KOPT-K1 (cell line): ENCODE measurements at regions not wholly inside any gene's neighbourhood (a gene's known extent, or its start where the extent isn't known, plus 50 kb on each side); places are given as distances from the start of the nearest gene placed in this dataset.

Experiments used
- H3K27ac ChIP-seq: fragments of 200-600 bp; sonication (generic); 2 replicates; pipeline ENCODE4 v1.5.1; 2016; ENCODE audit warnings: antibody characterized with exemption, mild to moderate bottlenecking, low read depth, low read length; ENCODE audit not compliant: poor library complexity, severe bottlenecking
- H3K36me3 ChIP-seq: fragments of 200-600 bp; sonication (generic); 2 replicates; pipeline ENCODE4 v1.5.1; 2017; ENCODE audit warnings: antibody characterized with exemption, mild to moderate bottlenecking, low read length, moderate library complexity; ENCODE audit not compliant: insufficient read depth
- H3K9me3 ChIP-seq: fragments of 200-600 bp; sonication (generic); 2 replicates; pipeline ENCODE4 v1.5.1; 2017; ENCODE audit warnings: antibody characterized with exemption, low read length, mild to moderate bottlenecking; ENCODE audit not compliant: insufficient read depth, poor library complexity, severe bottlenecking

DNA sequence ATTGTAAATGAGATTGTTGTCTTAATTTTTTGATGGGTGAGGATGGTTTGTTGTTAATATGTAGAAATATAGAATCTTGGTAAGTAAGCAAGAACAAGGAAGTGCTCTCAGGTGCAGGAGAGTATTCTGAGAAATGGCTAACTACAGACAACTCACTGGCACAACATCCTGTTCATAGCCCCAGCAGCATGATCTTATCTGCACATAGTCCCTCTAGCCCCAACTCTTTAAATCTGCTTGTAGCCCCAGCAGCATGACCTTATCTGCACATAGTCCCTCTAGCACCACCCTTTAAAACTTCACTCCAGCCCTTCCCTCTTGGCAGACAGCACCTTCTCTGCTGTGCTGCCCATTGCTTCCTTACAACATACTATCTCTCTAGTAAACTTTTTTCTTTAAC lies 1957.1 kb upstream of the ADGRL3 start:
- Histone ChIP-seq H3K9me3 (no peaks in the 10 kb centered on the region), H3K27ac (no peak overlapping the region), H3K36me3 (no peaks in the 10 kb centered on the region)

DNA sequence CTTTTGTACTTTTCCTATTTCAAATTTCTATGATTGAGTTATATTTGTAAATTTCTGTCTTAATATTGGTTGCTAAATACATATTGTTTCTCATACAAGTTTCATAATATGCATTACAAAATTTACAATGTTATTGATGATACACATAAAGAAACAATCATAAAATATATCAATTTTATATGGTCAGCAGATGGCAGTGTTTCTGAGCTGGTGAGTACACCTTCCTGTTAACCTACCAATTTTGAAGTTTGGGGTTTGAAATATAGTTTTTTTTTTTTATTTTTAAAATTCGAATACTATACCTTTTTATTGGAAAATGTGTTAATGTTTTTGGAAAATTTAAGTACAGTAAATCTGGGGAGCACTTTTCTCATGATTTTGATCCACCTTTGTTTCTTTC lies 1953.1 kb upstream of the ADGRL3 start:
- Histone ChIP-seq H3K36me3 (no peaks in the 10 kb centered on the region), H3K9me3 (no peaks in the 10 kb centered on the region), H3K27ac (no peak overlapping the region)

DNA sequence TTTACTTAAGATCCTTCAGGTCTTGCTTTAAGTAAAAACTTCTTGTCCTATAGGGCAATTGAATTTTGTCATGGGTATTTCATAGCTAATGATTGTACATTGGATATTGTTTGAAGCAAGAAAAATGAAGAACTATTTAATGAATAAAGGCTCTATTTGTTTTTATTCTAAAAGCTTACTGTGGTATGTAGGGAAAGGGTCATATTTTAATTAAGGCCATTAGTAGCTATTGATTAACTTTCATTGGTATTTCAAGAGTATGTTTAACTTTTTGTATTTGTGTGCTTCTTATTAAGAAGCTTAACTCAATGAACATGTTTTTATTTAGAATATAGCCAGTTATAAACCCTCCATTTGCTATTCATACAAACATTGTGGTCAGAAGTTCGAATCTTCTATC lies 1951.8 kb upstream of the ADGRL3 start:
- Histone ChIP-seq H3K27ac (no peak overlapping the region), H3K9me3 (no peaks in the 10 kb centered on the region), H3K36me3 (no peaks in the 10 kb centered on the region)

DNA sequence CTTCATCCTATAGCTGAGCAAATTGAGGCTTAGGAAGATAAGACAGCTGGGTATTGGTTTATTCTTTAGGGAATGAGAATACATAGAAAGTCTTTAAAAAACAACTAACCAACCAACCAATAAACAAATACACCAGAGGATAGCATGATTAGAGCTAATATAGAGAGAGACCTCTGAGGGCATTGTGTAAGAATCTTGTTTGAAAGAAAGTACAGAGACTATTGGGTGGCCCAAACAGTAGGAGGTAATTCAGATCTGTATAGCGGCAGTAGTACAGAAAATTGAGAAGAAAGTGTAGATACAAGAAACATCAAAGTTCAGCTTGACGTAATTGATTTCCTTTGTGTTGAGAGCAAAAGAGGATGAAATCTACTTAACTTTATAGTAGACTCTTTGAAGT lies 1951.0 kb upstream of the ADGRL3 start:
- no peaks in the 10 kb centered on the region for H3K9me3 ChIP-seq
- H3K36me3 ChIP-seq = no peaks in the 10 kb centered on the region
- H3K27ac ChIP-seq = no peak overlapping the region

DNA sequence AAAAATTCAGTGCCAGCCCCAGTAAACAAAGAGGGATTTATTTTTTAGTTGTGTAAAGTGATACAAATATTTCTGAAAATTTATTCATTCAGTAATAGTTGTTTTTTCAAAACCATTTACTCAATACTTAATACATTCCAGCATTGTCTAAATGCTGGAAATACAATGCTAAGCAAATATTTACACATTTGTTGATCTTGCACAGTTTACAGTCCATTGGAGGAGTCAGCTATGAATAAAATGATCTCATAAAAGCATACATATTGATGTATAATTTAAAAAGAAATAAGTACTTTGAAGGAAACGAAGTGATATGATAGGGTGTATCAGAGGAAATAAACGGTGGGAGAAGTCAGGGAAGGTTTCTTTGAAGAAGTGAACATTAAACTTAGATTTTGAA lies 1942.1 kb upstream of the ADGRL3 start:
- Histone ChIP-seq H3K9me3 (no peaks in the 10 kb centered on the region), H3K36me3 (no peaks in the 10 kb centered on the region), H3K27ac (no peak overlapping the region)

DNA sequence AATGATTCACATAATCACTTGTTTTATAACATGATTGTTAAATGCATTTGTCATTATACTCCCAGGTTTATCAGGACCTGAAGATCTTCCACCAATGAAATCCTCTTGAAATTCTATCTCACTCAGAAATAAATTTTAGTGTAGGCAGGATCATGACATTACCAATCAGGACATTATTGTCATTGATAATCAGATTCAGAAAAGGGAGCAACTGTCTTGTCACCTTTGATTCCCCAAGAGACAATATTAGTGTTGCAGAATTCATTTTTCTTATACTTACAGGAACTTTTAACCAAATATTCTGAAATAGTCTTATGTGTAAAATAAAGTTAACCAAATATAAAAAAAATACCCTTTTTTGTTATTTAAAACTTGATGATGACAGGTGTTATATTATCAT lies 1892.5 kb upstream of the ADGRL3 start:
- no peaks in the 10 kb centered on the region for H3K9me3 ChIP-seq
- H3K27ac ChIP-seq = no peak overlapping the region
- no peaks in the 10 kb centered on the region for H3K36me3 ChIP-seq

DNA sequence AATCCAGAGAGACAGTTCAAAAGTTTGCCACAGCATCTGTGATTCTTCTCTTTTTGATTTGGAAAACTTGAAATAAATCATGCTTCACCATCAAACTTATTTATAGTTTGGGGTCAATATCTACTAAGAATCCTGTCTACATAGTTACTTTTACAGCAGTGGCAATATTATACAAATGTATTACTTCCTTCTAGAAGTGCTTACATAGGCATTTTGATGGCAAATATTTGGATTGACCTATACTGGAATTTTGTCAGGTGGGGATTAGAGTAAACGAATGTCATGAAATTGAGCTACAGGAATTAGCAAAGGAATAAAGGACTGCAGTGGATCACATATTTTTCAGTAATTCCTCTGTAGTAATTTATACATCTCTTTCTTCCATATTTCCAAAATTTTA lies 1885.5 kb upstream of the ADGRL3 start:
- no peaks in the 10 kb centered on the region for H3K9me3 ChIP-seq
- H3K36me3 ChIP-seq = no peaks in the 10 kb centered on the region
- H3K27ac ChIP-seq = no peak overlapping the region

DNA sequence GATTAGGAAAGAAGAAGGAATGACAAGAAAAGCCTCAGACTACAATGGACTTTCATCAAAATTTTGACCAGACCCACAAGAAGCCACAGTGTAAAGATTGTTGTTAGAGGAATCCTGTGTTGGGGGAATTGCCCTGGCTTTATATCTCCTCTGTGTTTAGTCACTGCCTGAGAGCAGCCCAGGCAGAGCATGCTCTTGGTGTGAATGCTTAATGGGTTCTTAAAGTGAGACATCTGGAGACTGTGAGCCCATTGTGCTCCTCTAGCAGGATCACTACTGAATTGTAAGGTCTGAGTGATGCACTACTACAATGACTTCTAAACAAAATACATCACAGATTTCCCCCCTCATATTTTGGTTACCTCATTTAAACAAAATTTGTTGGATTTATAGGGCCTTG lies 1860.5 kb upstream of the ADGRL3 start:
- H3K9me3 ChIP-seq = no peaks in the 10 kb centered on the region
- H3K36me3 ChIP-seq = no peaks in the 10 kb centered on the region
- H3K27ac ChIP-seq = no peak overlapping the region

DNA sequence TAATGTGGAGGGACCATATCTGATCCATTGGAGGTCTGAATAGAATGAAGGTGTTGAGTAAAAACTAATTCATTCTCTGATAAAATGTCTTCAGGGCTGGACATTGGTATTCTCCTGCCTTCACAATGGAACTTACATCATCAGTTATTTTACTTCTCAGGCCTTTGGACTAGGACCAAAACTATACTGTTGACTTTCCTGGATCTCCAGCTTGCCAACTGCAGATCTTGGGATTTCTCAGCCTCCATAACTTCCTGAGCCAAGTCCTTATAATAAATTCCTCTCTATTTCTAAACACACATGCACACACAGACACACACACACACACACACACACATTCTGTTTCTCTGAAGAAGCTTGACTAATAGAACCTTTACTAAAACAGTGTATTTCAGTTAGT lies 1858.6 kb upstream of the ADGRL3 start:
- Histone ChIP-seq H3K9me3 (no peaks in the 10 kb centered on the region), H3K27ac (no peak overlapping the region), H3K36me3 (no peaks in the 10 kb centered on the region)

DNA sequence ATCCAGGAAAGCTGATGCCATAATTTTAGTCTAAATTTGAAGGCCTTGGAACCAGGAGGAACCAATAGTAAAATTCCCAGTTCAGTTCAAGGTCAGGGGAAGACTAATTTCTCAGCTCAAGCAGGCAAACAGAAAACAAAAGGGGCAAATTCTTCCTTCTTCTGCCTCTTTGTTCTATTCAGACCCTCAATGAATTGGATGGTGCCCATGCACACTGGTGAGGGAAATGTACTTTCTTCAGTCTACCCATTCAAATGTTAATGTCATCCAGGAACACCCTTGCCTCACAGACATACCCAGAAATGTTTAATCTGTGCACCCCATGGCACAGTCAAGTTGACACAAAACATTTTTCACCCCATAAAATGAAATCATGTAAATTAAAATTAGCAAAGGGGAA lies 1851.2 kb upstream of the ADGRL3 start:
- Histone ChIP-seq H3K27ac (no peak overlapping the region), H3K9me3 (no peaks in the 10 kb centered on the region), H3K36me3 (no peaks in the 10 kb centered on the region)

DNA sequence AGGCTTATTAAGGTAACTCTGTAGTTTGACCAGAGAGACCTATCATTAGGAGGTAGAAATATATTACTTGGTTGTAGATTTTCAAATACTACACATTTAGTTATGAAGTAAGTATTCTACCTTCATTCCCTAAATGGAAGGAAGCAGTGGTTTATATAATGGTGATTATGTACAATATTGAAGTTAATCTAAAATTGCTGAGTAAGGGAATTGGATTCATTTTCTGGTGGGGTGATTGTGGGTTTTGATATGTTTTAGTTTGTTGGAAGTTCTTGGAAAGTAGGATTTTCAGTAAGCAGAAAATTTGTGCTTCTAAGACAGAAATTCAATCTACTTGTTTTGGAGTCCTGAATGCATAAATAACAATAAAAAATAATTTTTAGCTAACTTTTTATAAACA lies 1830.9 kb upstream of the ADGRL3 start:
- H3K9me3 ChIP-seq = no peaks in the 10 kb centered on the region
- H3K27ac ChIP-seq = no peak overlapping the region
- H3K36me3 ChIP-seq = no peaks in the 10 kb centered on the region

DNA sequence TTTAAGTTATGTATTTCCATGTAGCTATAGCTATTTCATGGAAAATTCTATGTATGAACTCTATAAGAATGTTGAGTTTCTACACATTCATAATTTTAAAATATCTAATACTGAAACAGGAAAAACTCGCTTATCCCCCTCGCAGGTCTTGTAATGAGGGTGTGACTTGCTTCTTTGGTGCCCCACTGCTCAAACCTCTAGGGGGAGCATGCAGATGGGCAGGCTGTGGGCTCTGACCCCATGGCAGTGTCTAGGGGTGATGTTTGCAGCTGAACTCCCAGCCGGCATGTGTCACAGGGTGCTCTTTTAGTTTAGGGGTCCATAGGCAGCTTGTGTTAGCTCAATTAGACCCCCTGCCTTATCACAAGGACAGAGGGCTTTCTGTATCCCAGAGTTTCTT lies 1825.7 kb upstream of the ADGRL3 start:
- H3K27ac ChIP-seq = no peak overlapping the region

DNA sequence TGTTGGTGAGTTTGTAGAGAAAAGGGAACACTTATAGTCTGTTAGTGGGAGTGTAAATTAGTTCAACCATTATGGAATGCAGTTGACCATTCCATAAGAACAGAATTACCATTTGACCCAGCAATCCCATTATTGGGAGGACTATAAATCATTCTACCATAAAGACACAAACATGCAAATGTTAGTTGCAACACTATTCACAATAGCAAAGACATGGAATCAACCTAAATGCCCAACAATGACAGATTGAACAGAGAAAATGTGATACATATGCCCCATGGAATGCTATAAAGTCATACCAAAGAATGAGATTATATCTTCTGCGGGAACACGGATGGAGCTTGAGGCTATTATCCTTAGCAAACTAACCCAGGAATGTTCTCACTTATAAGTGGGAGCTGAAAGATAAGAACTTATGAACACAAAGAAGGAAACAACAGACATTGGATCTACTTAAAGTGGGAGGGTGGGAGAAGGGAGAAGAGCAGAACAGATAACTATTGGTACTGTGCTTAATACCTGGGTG lies 1819.2 kb upstream of the ADGRL3 start:
- Histone ChIP-seq H3K36me3 (no peaks in the 10 kb centered on the region), H3K9me3 (no peaks in the 10 kb centered on the region), H3K27ac (no peak overlapping the region)

More for the DNA sequence above, 1825.7 kb upstream of the ADGRL3 start:
- Histone ChIP-seq H3K36me3 (no peaks in the 10 kb centered on the region), H3K9me3 (no peaks in the 10 kb centered on the region)

DNA sequence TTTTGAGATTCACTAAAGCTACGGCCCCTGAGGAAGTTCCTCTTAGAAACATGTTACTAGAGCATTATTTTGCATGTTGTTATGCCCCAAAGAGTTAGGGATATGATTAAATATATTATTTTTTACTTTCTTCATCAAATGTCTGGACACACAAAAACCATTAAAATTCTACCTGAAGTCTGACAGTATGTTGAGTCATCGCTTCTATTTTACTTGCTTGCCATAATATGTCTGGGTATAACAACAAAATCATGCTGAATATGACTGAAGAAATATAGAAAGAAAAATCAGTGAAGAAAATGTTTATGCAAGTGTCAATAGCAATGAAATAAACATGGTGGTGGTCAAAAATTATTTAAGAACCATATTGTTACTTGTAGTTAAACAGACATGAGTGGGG lies 1818.5 kb upstream of the ADGRL3 start:
- H3K36me3 ChIP-seq = no peaks in the 10 kb centered on the region
- H3K9me3 ChIP-seq = no peaks in the 10 kb centered on the region
- no peak overlapping the region for H3K27ac ChIP-seq

DNA sequence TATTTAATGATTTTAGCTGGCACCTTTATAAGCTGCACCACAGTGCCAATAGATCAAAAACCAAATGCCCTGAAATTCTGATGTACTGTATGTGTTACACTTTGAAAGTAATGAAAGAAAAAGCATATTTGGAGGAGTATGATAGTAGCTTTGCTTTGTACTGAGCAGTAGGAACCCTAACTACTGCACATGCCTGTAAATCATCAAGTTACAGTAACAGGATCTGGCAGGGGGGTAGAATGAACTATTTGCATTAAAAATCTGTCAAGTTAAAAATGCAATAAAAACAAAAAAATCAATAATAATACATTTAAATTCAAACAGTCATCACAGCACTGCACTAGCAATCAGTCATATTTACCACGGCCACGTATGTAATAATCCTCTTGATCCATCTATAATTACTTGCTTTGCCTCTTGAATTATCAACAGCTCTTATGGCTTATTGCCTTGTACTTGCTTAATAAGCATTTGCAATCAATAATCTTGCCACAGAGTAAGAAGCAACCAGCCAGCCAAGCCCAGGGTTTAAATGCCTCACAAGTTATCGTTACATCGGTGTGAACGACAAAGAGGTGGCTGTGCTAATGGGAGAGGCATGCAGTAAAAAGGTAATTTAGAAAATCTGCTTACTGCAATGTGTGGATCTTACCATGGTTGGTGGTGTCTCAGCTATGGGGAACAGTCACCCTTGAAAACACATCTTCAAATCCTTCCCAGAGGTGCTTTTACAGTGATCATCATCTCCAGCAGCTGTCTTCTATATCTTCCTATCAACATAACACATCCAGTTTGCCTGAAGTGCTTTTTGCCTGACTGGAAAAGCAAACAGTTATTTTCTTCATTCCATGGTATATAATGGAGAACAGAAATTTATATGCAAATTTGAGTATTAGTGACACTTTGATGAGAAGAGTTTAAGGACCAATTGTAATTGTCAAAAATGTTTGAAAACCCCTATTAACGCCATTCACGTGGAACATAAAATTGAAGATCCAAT lies 1812.1 kb upstream of the ADGRL3 start:
- Histone ChIP-seq H3K36me3 (no peaks in the 10 kb centered on the region), H3K27ac (no peak overlapping the region), H3K9me3 (no peaks in the 10 kb centered on the region)

DNA sequence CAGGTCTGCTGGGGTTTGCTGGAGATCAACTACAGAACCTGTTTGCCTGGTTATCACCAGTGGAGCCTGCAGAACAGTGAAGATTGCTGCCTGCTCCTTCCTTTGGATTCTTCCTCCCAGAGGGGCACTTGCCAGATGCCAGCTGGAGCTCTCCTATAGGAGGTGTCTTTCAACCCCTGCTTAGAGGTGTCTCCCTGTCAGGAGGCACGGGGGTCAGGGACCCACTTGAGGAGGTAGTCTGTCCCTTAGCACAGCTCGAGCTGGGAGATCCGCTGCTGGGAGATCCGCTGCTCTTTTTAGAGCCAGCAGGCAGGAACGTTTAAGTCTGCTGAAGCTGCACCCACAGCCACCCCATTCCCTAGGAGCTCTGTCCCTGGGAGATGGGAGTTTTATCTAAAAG lies 1806.3 kb upstream of the ADGRL3 start:
- Histone ChIP-seq H3K9me3 (no peaks in the 10 kb centered on the region), H3K27ac (no peak overlapping the region), H3K36me3 (no peaks in the 10 kb centered on the region)
